Panc1 (cell line): ENCODE measurements at regions not wholly inside any gene's neighbourhood (a gene's known extent, or its start where the extent isn't known, plus 50 kb on each side); places are given as distances from the start of the nearest gene placed in this dataset.

ENCODE experiments used
- POLR2AphosphoS5 ChIP-seq: IDR thresholded peaks from 2 replicates; pipeline ENCODE4 v1.6.1; 2012; ENCODE audit warnings: mild to moderate bottlenecking, low read depth, low read length, moderate library complexity
- TCF7L2 ChIP-seq: IDR thresholded peaks from 2 replicates; pipeline ENCODE4 v1.6.1; 2011; ENCODE audit warnings: mild to moderate bottlenecking, low read depth, low read length, inconsistent platforms
- TF ChIP-seq, protein P1 (sequence below): fragments of 450-650 bp; IDR thresholded peaks from 2 replicates; pipeline ENCODE4 v1.5.1; 2017; ENCODE audit warnings: mild to moderate bottlenecking
- TF ChIP-seq, protein P2 (sequence below), 2 experiments: IDR thresholded peaks; 2 replicates each; pipeline ENCODE4 v1.6.1; 2011 to 2012; ENCODE audit warnings: low read depth in 2 of 2, control low read depth in 1 of 2, low read length in 1 of 2, mild to moderate bottlenecking in 1 of 2, moderate library complexity in 1 of 2; ENCODE audit not compliant: insufficient read depth in 1 of 2

DNA sequence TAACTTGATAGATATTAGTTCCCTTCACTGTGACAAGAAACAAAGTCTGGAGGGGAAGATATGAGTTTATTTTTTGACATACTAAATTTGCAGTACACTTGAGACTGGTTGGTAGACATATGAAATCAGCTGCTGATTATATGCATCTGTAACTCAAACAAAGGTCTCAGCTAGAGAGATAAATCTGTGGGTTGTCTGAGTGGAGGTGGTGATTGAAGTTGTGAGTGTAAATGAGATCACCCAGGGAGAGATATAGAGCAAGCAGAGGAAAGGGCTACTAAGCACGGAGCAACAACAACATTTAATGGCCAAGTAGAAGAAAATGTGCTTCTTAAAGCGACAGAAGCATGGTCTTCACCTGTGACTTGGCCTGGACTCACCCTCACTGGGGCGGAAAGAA is 173.2 kb upstream of the EYA4 start:
- TF ChIP-seq, protein P1, sequence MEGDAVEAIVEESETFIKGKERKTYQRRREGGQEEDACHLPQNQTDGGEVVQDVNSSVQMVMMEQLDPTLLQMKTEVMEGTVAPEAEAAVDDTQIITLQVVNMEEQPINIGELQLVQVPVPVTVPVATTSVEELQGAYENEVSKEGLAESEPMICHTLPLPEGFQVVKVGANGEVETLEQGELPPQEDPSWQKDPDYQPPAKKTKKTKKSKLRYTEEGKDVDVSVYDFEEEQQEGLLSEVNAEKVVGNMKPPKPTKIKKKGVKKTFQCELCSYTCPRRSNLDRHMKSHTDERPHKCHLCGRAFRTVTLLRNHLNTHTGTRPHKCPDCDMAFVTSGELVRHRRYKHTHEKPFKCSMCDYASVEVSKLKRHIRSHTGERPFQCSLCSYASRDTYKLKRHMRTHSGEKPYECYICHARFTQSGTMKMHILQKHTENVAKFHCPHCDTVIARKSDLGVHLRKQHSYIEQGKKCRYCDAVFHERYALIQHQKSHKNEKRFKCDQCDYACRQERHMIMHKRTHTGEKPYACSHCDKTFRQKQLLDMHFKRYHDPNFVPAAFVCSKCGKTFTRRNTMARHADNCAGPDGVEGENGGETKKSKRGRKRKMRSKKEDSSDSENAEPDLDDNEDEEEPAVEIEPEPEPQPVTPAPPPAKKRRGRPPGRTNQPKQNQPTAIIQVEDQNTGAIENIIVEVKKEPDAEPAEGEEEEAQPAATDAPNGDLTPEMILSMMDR: no peak
- TF ChIP-seq POLR2AphosphoS5: no peak
- no peak for TF ChIP-seq TCF7L2
- TF ChIP-seq, protein P2, sequence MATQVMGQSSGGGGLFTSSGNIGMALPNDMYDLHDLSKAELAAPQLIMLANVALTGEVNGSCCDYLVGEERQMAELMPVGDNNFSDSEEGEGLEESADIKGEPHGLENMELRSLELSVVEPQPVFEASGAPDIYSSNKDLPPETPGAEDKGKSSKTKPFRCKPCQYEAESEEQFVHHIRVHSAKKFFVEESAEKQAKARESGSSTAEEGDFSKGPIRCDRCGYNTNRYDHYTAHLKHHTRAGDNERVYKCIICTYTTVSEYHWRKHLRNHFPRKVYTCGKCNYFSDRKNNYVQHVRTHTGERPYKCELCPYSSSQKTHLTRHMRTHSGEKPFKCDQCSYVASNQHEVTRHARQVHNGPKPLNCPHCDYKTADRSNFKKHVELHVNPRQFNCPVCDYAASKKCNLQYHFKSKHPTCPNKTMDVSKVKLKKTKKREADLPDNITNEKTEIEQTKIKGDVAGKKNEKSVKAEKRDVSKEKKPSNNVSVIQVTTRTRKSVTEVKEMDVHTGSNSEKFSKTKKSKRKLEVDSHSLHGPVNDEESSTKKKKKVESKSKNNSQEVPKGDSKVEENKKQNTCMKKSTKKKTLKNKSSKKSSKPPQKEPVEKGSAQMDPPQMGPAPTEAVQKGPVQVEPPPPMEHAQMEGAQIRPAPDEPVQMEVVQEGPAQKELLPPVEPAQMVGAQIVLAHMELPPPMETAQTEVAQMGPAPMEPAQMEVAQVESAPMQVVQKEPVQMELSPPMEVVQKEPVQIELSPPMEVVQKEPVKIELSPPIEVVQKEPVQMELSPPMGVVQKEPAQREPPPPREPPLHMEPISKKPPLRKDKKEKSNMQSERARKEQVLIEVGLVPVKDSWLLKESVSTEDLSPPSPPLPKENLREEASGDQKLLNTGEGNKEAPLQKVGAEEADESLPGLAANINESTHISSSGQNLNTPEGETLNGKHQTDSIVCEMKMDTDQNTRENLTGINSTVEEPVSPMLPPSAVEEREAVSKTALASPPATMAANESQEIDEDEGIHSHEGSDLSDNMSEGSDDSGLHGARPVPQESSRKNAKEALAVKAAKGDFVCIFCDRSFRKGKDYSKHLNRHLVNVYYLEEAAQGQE (IDR thresholded peaks at IDR 0.05; ENCODE audit: insufficient read depth in 1 of 2, low read depth in 2 of 2, low read length in 1 of 2): no peak
